Hematopoietic multipotent progenitor cell treated with erythropoietin and hydrocortisone succinate and interleukin-3 and kit ligand, for 4 days (in vitro differentiated cells): ENCODE measurements at regions not wholly inside any gene's neighbourhood (a gene's known extent, or its start where the extent isn't known, plus 50 kb on each side); places are given as distances from the start of the nearest gene placed in this dataset.
"Not testable (repeated sequence)": the region's sequence is repeated elsewhere in the genome, so short reads cannot be mapped to it uniquely, and the experiment has no call there.

ENCODE experiments used
- DNase-seq: peaks from one replicate; pipeline ENCODE4 v3.0.0-alpha.2; 2015

GRCh38 chr4:188971125-188971524, 831.9 kb downstream of the TRIML1 start:
- peak; percentile 25 for DNase-seq

GRCh38 chr4:188975271-188975670, 836.0 kb downstream of the TRIML1 start:
- no peak for DNase-seq

DNA sequence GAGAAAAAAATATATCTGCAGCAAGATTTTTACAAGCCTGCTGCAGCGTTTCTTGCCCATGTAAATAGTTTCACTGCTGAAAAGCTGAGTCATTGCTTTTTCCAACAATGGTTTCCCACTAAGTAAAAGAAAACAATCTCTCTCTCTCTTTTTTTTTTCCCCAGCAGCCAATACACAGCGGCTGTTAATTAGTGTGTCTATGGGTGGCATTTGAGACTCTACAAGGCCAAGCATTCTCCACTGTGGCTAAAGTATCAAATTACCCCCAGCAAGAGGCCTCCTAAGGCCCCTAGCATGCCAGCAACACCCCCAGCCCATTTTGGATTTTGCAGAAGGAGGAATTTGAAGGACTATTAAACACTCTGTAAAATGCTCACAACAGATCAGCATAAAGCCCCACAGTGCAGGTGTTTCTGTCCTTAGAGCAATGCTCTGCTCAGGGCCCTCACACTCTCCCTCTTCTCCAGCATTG, 837.4 kb downstream of the TRIML1 start:
- no peak for DNase-seq

DNA sequence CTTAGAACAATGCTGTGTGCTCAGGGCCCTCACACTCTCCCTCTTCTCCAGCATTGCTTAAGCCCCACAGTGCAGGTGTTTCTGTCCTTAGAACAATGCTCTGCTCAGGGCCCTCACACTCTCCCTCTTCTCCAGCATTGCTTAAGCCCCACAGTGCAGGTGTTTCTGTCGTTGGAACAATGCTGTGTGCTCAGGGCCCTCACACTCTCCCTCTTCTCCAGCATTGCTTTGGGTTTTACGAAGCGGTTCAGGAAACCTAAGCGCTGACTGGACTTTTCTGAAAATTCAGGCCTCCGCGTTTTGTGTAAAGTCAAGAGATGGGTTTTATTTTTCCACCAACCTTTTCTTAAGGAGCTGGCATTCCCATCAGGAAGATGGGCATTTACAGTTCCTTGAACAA, 838.0 kb downstream of the TRIML1 start:
- not testable (repeated sequence) for DNase-seq

DNA sequence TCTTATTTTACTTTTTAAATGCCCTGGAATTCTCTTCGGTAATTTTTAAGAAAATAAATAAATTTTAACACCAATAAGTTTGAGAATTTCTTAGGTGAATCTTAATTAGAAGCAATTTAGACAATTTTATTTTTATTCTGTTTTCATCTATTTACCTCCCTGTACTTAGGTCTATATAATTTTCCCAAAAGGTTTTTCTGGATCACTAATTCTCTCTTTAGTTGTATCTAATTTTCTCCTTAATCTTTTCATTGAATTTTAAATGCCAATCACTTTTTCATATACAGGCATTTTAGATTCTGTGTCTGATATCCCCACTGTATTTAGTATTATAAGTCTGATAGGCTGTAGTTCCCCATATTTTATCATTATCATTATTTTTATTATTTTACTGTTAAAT, 845.3 kb downstream of the TRIML1 start:
- DNase-seq = no peak

DNA sequence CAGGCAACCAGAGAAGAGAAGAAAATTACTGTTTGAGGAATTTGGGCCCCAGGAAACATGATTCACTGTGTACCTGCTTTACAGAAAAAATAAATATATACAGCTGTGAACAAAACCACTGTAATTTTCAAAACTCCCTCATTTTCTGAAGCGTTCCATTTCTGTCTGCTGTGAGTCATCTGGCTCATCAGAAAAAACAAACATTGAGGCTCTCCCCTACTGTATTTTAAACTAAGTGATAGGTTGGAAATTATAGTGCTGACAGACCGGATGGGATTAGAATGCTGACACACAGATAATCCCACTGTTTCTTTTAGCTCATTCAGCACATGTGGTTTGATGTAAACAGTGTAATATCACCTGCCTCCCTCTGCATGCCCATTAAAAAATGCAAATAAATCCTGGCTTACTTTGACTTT, 847.0 kb downstream of the TRIML1 start:
- no peak for DNase-seq

GRCh38 chr4:188987011-188987410, 847.8 kb downstream of the TRIML1 start:
- no peak for DNase-seq

GRCh38 chr4:188988131-188988530, 848.9 kb downstream of the TRIML1 start:
- DNase-seq = no peak

DNA sequence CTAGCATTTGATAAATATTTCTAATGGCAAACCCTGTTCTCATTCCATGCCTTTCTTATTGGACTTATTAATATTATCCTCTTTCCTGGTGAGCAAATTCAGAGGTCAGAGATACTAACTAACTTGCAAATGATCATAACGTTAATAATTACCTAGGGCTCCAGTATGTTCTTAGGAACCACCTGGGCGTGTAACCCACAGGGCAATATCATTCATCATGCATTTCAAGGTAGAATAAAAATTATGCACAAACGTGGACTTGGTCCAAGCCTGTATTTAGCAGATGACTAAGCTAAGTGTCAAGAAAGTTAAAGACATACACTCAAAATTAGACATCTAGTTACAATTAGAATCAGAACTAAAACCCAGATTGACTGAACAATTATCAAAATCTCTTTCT, 850.1 kb downstream of the TRIML1 start:
- no peak for DNase-seq

- no peak for DNase-seq
Measured at GRCh38 chr4:188992706-188993105, 853.5 kb downstream of the TRIML1 start.

DNA sequence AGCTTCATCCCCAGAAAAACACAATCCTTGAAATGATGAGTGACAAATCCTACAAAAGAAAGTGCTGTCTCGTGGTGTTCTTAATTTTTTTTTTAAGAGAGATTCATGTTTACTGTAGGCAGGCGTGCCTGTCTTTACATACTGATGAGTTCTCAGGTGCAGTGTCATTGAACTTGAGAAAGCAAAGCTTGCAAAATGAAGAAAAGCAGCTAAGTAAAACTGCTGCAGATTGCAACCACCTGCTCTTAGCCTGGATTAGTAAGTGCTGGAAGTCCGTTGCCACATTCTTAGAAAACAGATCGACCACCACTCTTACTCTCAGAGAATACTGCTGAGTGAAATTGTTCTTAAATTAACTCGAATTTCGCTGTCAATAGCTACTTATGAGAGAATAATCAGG, 854.6 kb downstream of the TRIML1 start:
- no peak for DNase-seq

- peak; percentile 3 for DNase-seq
Measured at GRCh38 chr4:189001283-189001970, 862.2 kb downstream of the TRIML1 start.

GRCh38 chr4:189001971-189002450, 862.8 kb downstream of the TRIML1 start:
- DNase-seq = no peak

- DNase-seq = no peak
Measured at GRCh38 chr4:189002475-189002874, 863.2 kb downstream of the TRIML1 start.

GRCh38 chr4:189010452-189011217, 871.4 kb downstream of the TRIML1 start:
- DNase-seq = not testable (repeated sequence)

DNA sequence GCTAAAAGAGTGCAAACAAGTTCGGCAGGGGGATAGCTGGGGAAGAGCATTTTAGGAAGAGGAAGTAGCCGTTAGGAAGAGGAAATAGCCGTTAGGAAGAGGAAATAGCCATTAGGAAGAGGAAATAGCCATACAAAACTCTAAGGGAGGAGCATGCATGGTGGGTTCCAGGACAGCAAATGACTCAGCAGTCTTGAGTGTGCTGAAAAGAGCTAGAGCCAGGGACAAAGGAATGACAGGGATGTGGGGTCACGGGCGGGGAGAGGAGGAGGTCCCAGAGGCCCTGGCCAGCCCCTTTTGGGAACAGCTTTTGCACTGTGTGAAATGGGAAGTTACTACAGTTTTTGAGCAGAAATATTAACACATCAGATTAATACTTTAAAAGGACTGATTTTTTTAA, 882.6 kb downstream of the TRIML1 start:
- no peak for DNase-seq

- DNase-seq = no peak
Measured at GRCh38 chr4:189022440-189023035, 883.3 kb downstream of the TRIML1 start.

GRCh38 chr4:189029976-189030504, 890.8 kb downstream of the TRIML1 start:
- DNase-seq = no peak

GRCh38 chr4:189032606-189033338, 893.5 kb downstream of the TRIML1 start:
- DNase-seq = no peak

DNA sequence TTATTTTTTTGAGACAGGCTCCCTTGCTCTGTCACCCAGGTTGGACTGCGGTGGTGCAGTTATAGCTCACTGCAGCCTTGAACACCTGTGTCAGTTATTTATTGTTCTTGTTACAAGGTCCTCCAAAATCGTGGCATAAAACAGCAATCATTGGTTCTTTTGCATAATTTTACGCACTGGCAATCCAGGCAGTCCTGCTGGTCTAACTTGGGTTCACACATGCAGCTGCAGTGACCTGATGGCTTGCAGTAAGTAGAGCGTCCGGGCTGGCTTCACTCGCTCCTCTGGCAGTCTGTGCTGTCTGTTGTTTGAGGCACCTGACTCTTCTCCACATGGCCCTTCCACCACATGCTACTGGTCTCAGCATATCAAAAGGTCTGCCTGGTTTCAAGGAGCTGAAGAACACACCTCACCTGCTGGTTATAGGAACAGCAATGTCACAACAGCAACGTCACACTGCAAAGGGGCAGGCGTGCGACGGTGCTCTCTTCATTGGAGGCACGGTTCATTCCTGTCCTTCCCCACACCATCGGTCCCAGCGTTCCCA, 894.6 kb downstream of the TRIML1 start:
- no peak for DNase-seq

GRCh38 chr4:189035091-189035490, 895.9 kb downstream of the TRIML1 start:
- no peak for DNase-seq

DNA sequence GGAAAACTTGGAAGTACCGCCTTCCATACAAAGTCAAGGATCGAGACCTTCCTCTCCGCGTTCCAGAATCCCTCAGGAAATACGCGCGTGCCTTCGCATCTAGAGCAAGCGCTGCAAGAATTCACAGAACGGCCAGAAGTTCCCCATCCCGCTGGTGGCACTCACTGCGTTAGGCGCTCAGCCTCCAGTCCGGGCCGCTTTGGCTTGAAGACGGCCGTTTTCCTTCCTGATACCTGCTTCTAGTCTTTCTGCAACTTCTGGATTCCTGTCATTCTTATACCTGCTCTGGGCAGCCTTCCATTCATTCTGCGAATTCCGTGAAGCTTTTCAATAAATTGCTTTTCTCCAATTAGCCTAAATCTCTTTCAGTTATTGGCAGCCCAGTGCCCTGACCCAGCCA, 896.4 kb downstream of the TRIML1 start:
- DNase-seq = no peak

- no peak for DNase-seq
Measured at GRCh38 chr4:189036906-189037305, 897.7 kb downstream of the TRIML1 start.
